GM13977 (cell line): ENCODE measurements at regions not wholly inside any gene's neighbourhood (a gene's known extent, or its start where the extent isn't known, plus 50 kb on each side); places are given as distances from the start of the nearest gene placed in this dataset.
"Not testable (repeated sequence)": the region's sequence is repeated elsewhere in the genome, so short reads cannot be mapped to it uniquely, and the experiment has no call there.

Source experiments
- DNase-seq: peaks from one replicate; pipeline ENCODE4 v3.0.0; 2012; ENCODE audit warnings: low spot score
- CTCF ChIP-seq: IDR thresholded peaks from 2 replicates; pipeline ENCODE4 v1.5.1; 2012; ENCODE audit warnings: mild to moderate bottlenecking, control low read depth; ENCODE audit not compliant: insufficient read depth; ENCODE audit errors: extremely low read depth, missing control alignments
- in situ Hi-C: fragments of 300-500 bp; cut with MboI; formaldehyde crosslinking; loops from one replicate; pipeline ENCODE4 v1.12.0; 2022; ENCODE audit warnings: low sequenced_read_pairs, low pct_unique_long_range_greater_than_20kb, mixed read lengths, inconsistent platforms; ENCODE audit not compliant: unreplicated experiment

GRCh38 chr5:156223547-156223946 is 103.4 kb upstream of the SGCD start:
- no peak for TF ChIP-seq CTCF
- in situ Hi-C loops = no loop called here
- no peak for DNase-seq

- DNase-seq, in situ Hi-C loops: not testable (repeated sequence)
Measured at GRCh38 chr5:156226485-156226884, 100.5 kb upstream of the SGCD start.

GRCh38 chr5:156230887-156231286 is 96.1 kb upstream of the SGCD start:
- no peak for DNase-seq
- no peak for TF ChIP-seq CTCF
- in situ Hi-C loops = no loop called here

- no peak for TF ChIP-seq CTCF
Measured at GRCh38 chr5:156232251-156232869, 94.6 kb upstream of the SGCD start.

GRCh38 chr5:156237361-156237760 is 89.6 kb upstream of the SGCD start:
- DNase-seq = no peak
- no peak for TF ChIP-seq CTCF
- in situ Hi-C loops = no loop called here

More at GRCh38 chr5:156232251-156232869, 94.6 kb upstream of the SGCD start:
- DNase-seq = no peak
- in situ Hi-C loops = no loop called here

- no peak for DNase-seq
- TF ChIP-seq CTCF = no peak
- in situ Hi-C loops = no loop called here
Measured at GRCh38 chr5:156239800-156240199, 87.2 kb upstream of the SGCD start.

GRCh38 chr5:156240414-156240813 is 86.5 kb upstream of the SGCD start:
- in situ Hi-C loops = no loop called here
- TF ChIP-seq CTCF = no peak
- no peak for DNase-seq
